NB4 (cell line): ENCODE measurements at regions not wholly inside any gene's neighbourhood (a gene's known extent, or its start where the extent isn't known, plus 50 kb on each side); places are given as distances from the start of the nearest gene placed in this dataset.

Source experiments
- DNase-seq: peaks from one replicate; pipeline ENCODE4 v3.0.0; 2010; ENCODE audit warnings: low read depth
- H3K4me3 ChIP-seq: one replicate; pipeline ENCODE4 v1.5.1; 2011; ENCODE audit warnings: mild to moderate bottlenecking, low read depth, low read length, moderate library complexity
- MAX ChIP-seq: IDR thresholded peaks from 2 replicates; pipeline ENCODE4 v1.6.1; 2011; ENCODE audit warnings: low read depth, low read length
- MYC ChIP-seq: IDR thresholded peaks from 2 replicates; pipeline ENCODE4 v1.6.1; 2011; ENCODE audit warnings: low read depth, low read length
- POLR2A ChIP-seq: IDR thresholded peaks from 2 replicates; pipeline ENCODE4 v1.6.1; 2011; ENCODE audit warnings: mild to moderate bottlenecking; ENCODE audit not compliant: insufficient read length; ENCODE audit errors: extremely low read depth
- TF ChIP-seq, protein P1 (sequence below): IDR thresholded peaks from one replicate; pipeline ENCODE4 v1.5.1; 2012; ENCODE audit warnings: low read depth, low read length

DNA sequence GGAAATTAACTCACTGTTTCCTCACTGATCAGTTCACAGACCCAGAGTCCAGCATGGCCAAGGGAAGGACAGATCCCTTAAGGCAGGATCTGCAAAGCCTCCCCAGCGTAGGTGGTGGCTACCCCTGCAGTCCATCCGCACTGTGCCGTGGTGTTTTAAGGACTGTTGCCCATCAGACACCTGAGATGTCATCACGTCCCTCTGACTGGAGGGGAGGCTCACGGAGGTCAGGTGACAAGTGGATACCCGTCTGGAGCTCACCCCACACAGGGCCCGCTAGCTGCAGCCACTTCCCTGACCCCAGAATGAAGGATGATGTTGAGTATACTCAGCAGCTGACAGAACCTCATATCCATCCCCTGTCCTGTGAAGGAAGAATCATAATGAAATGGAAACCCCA is 161.8 kb upstream of the GGTLC1 start:
- TF ChIP-seq MYC (no peak), MAX (no peak), POLR2A (no peak)
- TF ChIP-seq, protein P1, sequence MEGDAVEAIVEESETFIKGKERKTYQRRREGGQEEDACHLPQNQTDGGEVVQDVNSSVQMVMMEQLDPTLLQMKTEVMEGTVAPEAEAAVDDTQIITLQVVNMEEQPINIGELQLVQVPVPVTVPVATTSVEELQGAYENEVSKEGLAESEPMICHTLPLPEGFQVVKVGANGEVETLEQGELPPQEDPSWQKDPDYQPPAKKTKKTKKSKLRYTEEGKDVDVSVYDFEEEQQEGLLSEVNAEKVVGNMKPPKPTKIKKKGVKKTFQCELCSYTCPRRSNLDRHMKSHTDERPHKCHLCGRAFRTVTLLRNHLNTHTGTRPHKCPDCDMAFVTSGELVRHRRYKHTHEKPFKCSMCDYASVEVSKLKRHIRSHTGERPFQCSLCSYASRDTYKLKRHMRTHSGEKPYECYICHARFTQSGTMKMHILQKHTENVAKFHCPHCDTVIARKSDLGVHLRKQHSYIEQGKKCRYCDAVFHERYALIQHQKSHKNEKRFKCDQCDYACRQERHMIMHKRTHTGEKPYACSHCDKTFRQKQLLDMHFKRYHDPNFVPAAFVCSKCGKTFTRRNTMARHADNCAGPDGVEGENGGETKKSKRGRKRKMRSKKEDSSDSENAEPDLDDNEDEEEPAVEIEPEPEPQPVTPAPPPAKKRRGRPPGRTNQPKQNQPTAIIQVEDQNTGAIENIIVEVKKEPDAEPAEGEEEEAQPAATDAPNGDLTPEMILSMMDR, result no peak
- no peak for DNase-seq
- H3K4me3 ChIP-seq, result no peak overlapping the region

- no peak overlapping the region for H3K4me3 ChIP-seq
- TF ChIP-seq, protein P1, result peak; percentile 45
- no peak for TF ChIP-seq MYC
- DNase-seq, result peak; percentile 12
Measured at GRCh38 chr20:24149881-24150307, 161.3 kb upstream of the GGTLC1 start.

DNA sequence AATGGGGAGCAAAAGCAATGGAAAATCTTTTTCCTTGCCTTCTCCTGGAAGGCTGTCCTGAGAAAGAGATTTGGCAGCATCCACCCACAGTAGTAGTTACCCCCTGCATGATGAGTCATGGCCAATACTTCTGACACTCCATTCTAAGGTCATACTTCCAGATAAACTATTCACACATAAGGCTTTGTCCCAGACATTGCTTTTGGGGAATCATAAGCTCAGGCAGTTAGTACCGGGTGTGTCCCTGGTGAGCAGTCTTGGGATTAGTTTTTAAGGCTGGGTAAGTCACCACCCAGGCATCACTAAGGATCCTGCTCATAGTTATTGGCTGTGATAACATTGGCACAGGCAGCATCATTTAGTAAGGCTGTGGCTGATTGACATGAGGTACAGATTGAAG is 160.6 kb upstream of the GGTLC1 start:
- TF ChIP-seq, protein P1, result no peak
- TF ChIP-seq POLR2A, result no peak
- no peak for TF ChIP-seq MYC
- TF ChIP-seq MAX, result no peak
- DNase-seq, result no peak
- H3K4me3 ChIP-seq, result no peak overlapping the region

- DNase-seq, result peak; percentile 70
Measured at GRCh38 chr20:24148372-24148771, 159.8 kb upstream of the GGTLC1 start.

GRCh38 chr20:24147961-24148360 is 159.4 kb upstream of the GGTLC1 start:
- DNase-seq, result no peak
- TF ChIP-seq, protein P1, result no peak
- TF ChIP-seq MAX (no peak), MYC (no peak), POLR2A (no peak)
- no peak overlapping the region for H3K4me3 ChIP-seq

More at GRCh38 chr20:24148372-24148771, 159.8 kb upstream of the GGTLC1 start:
- H3K4me3 ChIP-seq, result no peak overlapping the region
- TF ChIP-seq, protein P1, result no peak
- TF ChIP-seq MYC, result peak; percentile 47; the same call in 1 of the 2 replicates
- TF ChIP-seq MAX, result peak; percentile 96

DNA sequence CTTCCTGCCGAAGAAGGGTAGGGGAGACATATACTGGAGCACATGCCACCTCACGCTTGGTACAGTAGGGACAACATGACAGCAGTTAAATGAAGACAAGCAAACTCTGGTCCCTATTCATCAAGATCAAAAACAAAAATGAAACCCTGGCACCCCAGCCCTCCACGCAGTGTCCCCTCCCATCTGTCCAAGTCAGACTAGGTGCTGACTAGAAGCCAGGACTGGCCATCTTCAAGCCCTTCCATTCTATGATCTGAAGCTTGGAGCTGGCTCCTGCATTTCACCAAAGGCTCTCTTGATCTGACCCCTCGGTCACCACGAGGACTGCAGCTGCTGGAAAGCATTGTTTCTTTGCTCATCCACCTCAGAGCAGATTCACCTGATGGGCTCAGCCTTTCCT is 158.9 kb upstream of the GGTLC1 start:
- DNase-seq, result no peak
- H3K4me3 ChIP-seq, result no peak overlapping the region
- TF ChIP-seq POLR2A (no peak), MAX (no peak), MYC (no peak)
- TF ChIP-seq, protein P1, result no peak
